CD14-positive monocyte (primary cell): ENCODE measurements at regions not wholly inside any gene's neighbourhood (a gene's known extent, or its start where the extent isn't known, plus 50 kb on each side); places are given as distances from the start of the nearest gene placed in this dataset.

Experiments
- DNase-seq, 3 donors: peaks; one replicate each; pipeline ENCODE4 v3.0.0-alpha.2; 2011 to 2022
- H2AFZ ChIP-seq: 2 replicates; pipeline ENCODE4 v1.6.0; 2012; ENCODE audit warnings: mild to moderate bottlenecking, low read depth, low read length, inconsistent platforms; ENCODE audit not compliant: insufficient read depth, poor library complexity, severe bottlenecking
- H3K27ac ChIP-seq, 2 donors: 1 replicate in 1 of 2; 2 replicates in 1 of 2; pipeline ENCODE4 v1.5.1; 2012 to 2013; ENCODE audit warnings: low read length in 2 of 2, control low read depth in 1 of 2, inconsistent platforms in 1 of 2, low read depth in 1 of 2, mild to moderate bottlenecking in 1 of 2
- H3K27me3 ChIP-seq, 2 donors: one replicate each; pipeline versions ENCODE4 v1.6.0 to v1.6.1; 2011 to 2013; ENCODE audit warnings: low read length in 2 of 2; ENCODE audit not compliant: control insufficient read depth in 2 of 2, insufficient read depth in 2 of 2
- H3K36me3 ChIP-seq, 2 donors: replicated peaks in 1 of 2; 1 replicate in 1 of 2; 2 replicates in 1 of 2; pipeline versions ENCODE4 v1.5.1 to v1.6.1; 2012 to 2013; ENCODE audit warnings: low read length in 2 of 2, control low read depth in 1 of 2, inconsistent platforms in 1 of 2, mild to moderate bottlenecking in 1 of 2; ENCODE audit not compliant: insufficient read depth in 2 of 2, control insufficient read depth in 1 of 2
- H3K4me1 ChIP-seq, 2 donors: 1 replicate in 1 of 2; 2 replicates in 1 of 2; pipeline versions ENCODE4 v1.5.1 to v1.6.1; 2012 to 2013; ENCODE audit warnings: low read length in 2 of 2, control low read depth in 1 of 2, inconsistent platforms in 1 of 2, mild to moderate bottlenecking in 1 of 2, moderate library complexity in 1 of 2; ENCODE audit not compliant: insufficient read depth in 2 of 2, control insufficient read depth in 1 of 2
- H3K4me2 ChIP-seq: replicated peaks from 2 replicates; pipeline ENCODE3; 2012; ENCODE audit warnings: low read length, moderate library complexity, mild to moderate bottlenecking; ENCODE audit not compliant: poor library complexity, severe bottlenecking; ENCODE audit errors: extremely low read depth
- H3K4me3 ChIP-seq, 3 experiments: fragments of 200-600 bp in 1 of 3; sonication (generic) in 1 of 3; replicated peaks in 1 of 3; 1 replicate in 2 of 3; 2 replicates in 1 of 3; pipeline ENCODE4 v1.5.1; 2011 to 2013; ENCODE audit warnings: low read length in 3 of 3, mild to moderate bottlenecking in 3 of 3, control low read depth in 2 of 3, low read depth in 2 of 3, inconsistent platforms in 1 of 3, moderate library complexity in 1 of 3
- H3K79me2 ChIP-seq: 2 replicates; pipeline ENCODE4 v1.6.0; 2012; ENCODE audit warnings: mild to moderate bottlenecking, control low read depth, inconsistent platforms, low read length, moderate library complexity; ENCODE audit not compliant: insufficient read depth
- H3K9ac ChIP-seq: 2 replicates; pipeline ENCODE4 v1.6.0; 2017; ENCODE audit warnings: low read length, mild to moderate bottlenecking; ENCODE audit not compliant: insufficient read depth, poor library complexity, severe bottlenecking
- H3K9me3 ChIP-seq, 2 donors: replicated peaks in 1 of 2; 1 replicate in 1 of 2; 2 replicates in 1 of 2; pipeline versions ENCODE4 v1.5.1 to v1.6.1; 2012 to 2013; ENCODE audit warnings: low read length in 2 of 2, control low read depth in 1 of 2; ENCODE audit not compliant: control insufficient read depth in 1 of 2, insufficient read depth in 1 of 2
- H4K20me1 ChIP-seq: 2 replicates; pipeline ENCODE4 v1.6.0; 2012; ENCODE audit warnings: mild to moderate bottlenecking, low read length, control low read depth, moderate library complexity; ENCODE audit not compliant: insufficient read depth
- H3K27ac Mint-ChIP-seq, 7 donors: one replicate each; pipeline ENCODE4 v1.8.0; 2020; ENCODE audit warnings: mild to moderate bottlenecking in 7 of 7, mixed read lengths in 7 of 7, moderate library complexity in 6 of 7, inconsistent platforms in 2 of 7
- H3K27me3 Mint-ChIP-seq, 3 donors: one replicate each; pipeline ENCODE4 v1.8.0; 2021 to 2022; ENCODE audit warnings: low read depth in 3 of 3, mild to moderate bottlenecking in 3 of 3, mixed read lengths in 3 of 3, moderate library complexity in 3 of 3, inconsistent platforms in 1 of 3
- H3K36me3 Mint-ChIP-seq, 2 donors: one replicate each; pipeline ENCODE4 v1.8.0; 2020; ENCODE audit warnings: mixed read lengths in 2 of 2, inconsistent platforms in 1 of 2, mild to moderate bottlenecking in 1 of 2
- H3K4me1 Mint-ChIP-seq: one replicate; pipeline ENCODE4 v1.8.0; 2020; ENCODE audit warnings: mild to moderate bottlenecking, mixed read lengths
- H3K4me3 Mint-ChIP-seq, 2 donors: one replicate each; pipeline ENCODE4 v1.8.0; 2020; ENCODE audit warnings: mild to moderate bottlenecking in 2 of 2, mixed read lengths in 2 of 2, moderate library complexity in 1 of 2
- H3K9me3 Mint-ChIP-seq, 7 donors: one replicate each; pipeline ENCODE4 v1.8.0; 2020 to 2022; ENCODE audit warnings: mixed read lengths in 7 of 7, mild to moderate bottlenecking in 6 of 7, moderate library complexity in 6 of 7, inconsistent platforms in 2 of 7
- CTCF ChIP-seq: fragments of 200-600 bp; IDR thresholded peaks from one replicate; pipeline ENCODE4 v1.8.0; 2022; ENCODE audit warnings: antibody characterized with exemption, mild to moderate bottlenecking
- WGBS: methylation state at CpG from one replicate; pipeline ENCODE4 v1.1.5; 2013; ENCODE audit warnings: missing lambda C conversion rate; ENCODE audit not compliant: insufficient coverage; 5-methylcytosine and 5-hydroxymethylcytosine counted together
- intact Hi-C, 2 donors: fragments of 100-400 bp; cut with micrococcal nuclease; formaldehyde crosslinking; loops; one replicate each; pipeline versions ENCODE4 v1.15.0 to v1.15.1; 2023

DNA sequence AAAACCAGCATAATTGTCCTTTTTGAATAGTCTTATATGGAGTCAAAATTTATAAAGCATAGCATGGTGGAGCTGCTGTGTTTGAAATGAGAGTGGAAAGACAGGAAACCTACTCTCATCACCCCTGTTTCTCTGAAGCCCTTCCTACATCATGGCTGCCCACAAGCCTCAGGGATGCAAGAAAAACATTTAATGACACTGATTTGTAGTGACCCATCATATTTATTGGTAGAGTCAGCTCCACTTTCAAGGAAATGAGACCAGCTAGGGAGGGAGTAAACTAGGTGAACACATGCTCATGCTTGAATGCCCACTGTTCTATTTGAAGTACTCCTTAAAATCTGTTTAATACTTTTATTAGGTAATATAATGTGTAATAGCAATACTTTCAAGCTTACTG, 494.3 kb upstream of the KCNMB2 start:
- DNase-seq: no peak
- no peak overlapping the region for H3K4me3 ChIP-seq
- H3K27me3 Mint-ChIP-seq: no peaks in the 10 kb centered on the region
- H3K9me3 Mint-ChIP-seq: peaks cover 0 to 10% (median 3%) of the 10 kb centered on the region in 7 donors
- no peaks in the 10 kb centered on the region for H4K20me1 ChIP-seq
- no peaks in the 10 kb centered on the region for H3K9me3 ChIP-seq
- no peak for TF ChIP-seq CTCF
- no peak overlapping the region for H3K4me3 Mint-ChIP-seq
- H3K4me1 Mint-ChIP-seq: peaks cover 6% of the 10 kb centered on the region
- no peak overlapping the region for H3K9ac ChIP-seq
- intact Hi-C loops: no loop called here
- H3K36me3 Mint-ChIP-seq: no peaks in the 10 kb centered on the region
- no peaks in the 10 kb centered on the region for H3K36me3 ChIP-seq
- H3K4me1 ChIP-seq: peaks cover 0 to 3% of the 10 kb centered on the region in 2 donors
- no peak overlapping the region for H3K27ac Mint-ChIP-seq
- no peak overlapping the region for H3K4me2 ChIP-seq
- no peak overlapping the region for H2AFZ ChIP-seq
- H3K27me3 ChIP-seq: no peaks in the 10 kb centered on the region
- H3K27ac ChIP-seq: no peak overlapping the region
- H3K79me2 ChIP-seq: no peaks in the 10 kb centered on the region

DNA sequence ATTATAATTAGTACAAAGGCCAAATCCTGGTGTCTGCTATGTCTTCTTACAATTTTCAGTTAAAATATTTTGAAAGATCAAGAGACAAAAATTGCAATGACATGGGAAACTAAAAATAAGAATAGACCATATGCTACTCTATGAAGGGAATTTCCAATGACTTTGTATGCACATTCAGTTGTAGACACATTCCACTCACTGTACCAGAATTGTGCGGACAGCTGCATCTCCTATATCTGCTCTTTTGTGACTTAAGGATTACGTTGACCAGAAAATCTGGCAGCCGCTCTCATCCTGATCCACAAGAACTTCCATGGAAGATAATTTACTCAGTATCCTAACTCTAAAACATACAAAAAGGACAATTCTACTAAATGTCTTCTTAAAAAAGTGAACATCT, 493.9 kb upstream of the KCNMB2 start:
- no peak overlapping the region for H3K4me2 ChIP-seq
- no peaks in the 10 kb centered on the region for H4K20me1 ChIP-seq
- Mint-ChIP-seq H3K27ac (no peak overlapping the region), H3K9me3 (peaks cover 0 to 10% (median 3%) of the 10 kb centered on the region in 7 donors), H3K27me3 (no peaks in the 10 kb centered on the region), H3K36me3 (no peaks in the 10 kb centered on the region), H3K4me3 (no peak overlapping the region), H3K4me1 (peaks cover 6% of the 10 kb centered on the region)
- no peak overlapping the region for H3K27ac ChIP-seq
- intact Hi-C loops: no loop called here
- no peak overlapping the region for H2AFZ ChIP-seq
- H3K79me2 ChIP-seq: no peaks in the 10 kb centered on the region
- no peak overlapping the region for H3K4me3 ChIP-seq
- no peak overlapping the region for H3K9ac ChIP-seq
- no peaks in the 10 kb centered on the region for H3K9me3 ChIP-seq
- no peaks in the 10 kb centered on the region for H3K36me3 ChIP-seq
- no peaks in the 10 kb centered on the region for H3K27me3 ChIP-seq
- peaks cover 0 to 3% of the 10 kb centered on the region in 2 donors for H3K4me1 ChIP-seq
- WGBS: 100% methylated on average over 3 of the region's 3 CpGs
- no peak for DNase-seq
- TF ChIP-seq CTCF: no peak
